ENCODE measurements at regions not wholly inside any gene's neighbourhood (a gene's known extent, or its start where the extent isn't known, plus 50 kb on each side); places are given as distances from the start of the nearest gene placed in this dataset.
A peak's percentile ranks its signal among the peaks of the same experiment; 100 is the strongest.

- Histone ChIP-seq H3K4ac (ENCODE audit: low read depth in 1 of 2, low read length in 2 of 2) (no peak overlapping the region), H4K91ac (ENCODE audit: low read length) (no peak overlapping the region), H3K36me3 (ENCODE audit: control insufficient read depth in 1 of 2, insufficient read depth in 2 of 2, low read depth in 1 of 2, low read length in 2 of 2) (peaks cover 0 to 5% of the 10 kb centered on the region in 2 experiments), H3K27me3 (ENCODE audit: control insufficient read depth in 1 of 2, insufficient read depth in 1 of 2, low read length in 2 of 2) (no peaks in the 10 kb centered on the region), H3K14ac (ENCODE audit: low read length in 2 of 2) (no peak overlapping the region), H3K79me1 (replicated peaks; ENCODE audit: low read length, poor library complexity, severe bottlenecking) (no peaks in the 10 kb centered on the region), H2BK15ac (ENCODE audit: low read depth, poor library complexity, severe bottlenecking) (no peak overlapping the region), H3K9ac (ENCODE audit: low read length) (no peak overlapping the region), H3K4me2 (ENCODE audit: low read length, poor library complexity, severe bottlenecking) (no peak overlapping the region), H2AFZ (ENCODE audit: low read depth, low read length) (no peak overlapping the region), H3K27ac (ENCODE audit: low read length, poor library complexity, severe bottlenecking) (no peak overlapping the region), H2BK5ac (ENCODE audit: low read depth, low read length, poor library complexity, severe bottlenecking) (no peak overlapping the region), H2BK120ac (ENCODE audit: low read depth, low read length) (no peak overlapping the region), H2BK12ac (ENCODE audit: low read length in 2 of 2) (no peak overlapping the region), H3K4me1 (ENCODE audit: control insufficient read depth, insufficient read depth, low read depth, low read length) (peaks cover 14% of the 10 kb centered on the region), H3K9me3 (ENCODE audit: control insufficient read depth, low read length) (no peaks in the 10 kb centered on the region), H4K8ac (ENCODE audit: low read length) (no peak overlapping the region), H3K4me3 (ENCODE audit: insufficient read depth in 1 of 2, low read depth in 1 of 2, low read length in 2 of 2) (no peak overlapping the region), H2AK5ac (ENCODE audit: low read length, severe bottlenecking) (no peak overlapping the region), H3K18ac (ENCODE audit: low read depth in 1 of 2, low read length in 2 of 2) (no peak overlapping the region), H3K23ac (ENCODE audit: low read length in 2 of 2) (no peak overlapping the region)
- DNase-seq: no peak
- 77% methylated on average over 10 of the region's 12 CpGs for WGBS
Measured at GRCh38 chr17:68182940-68183551, 64.8 kb upstream of the AMZ2 start.

- Histone ChIP-seq H2BK12ac (ENCODE audit: low read length in 2 of 2) (no peak overlapping the region), H2BK120ac (ENCODE audit: low read depth, low read length) (no peak overlapping the region), H2AK5ac (ENCODE audit: low read length, severe bottlenecking) (no peak overlapping the region), H3K79me1 (replicated peaks; ENCODE audit: low read length, poor library complexity, severe bottlenecking) (no peaks in the 10 kb centered on the region), H3K27me3 (ENCODE audit: control insufficient read depth in 1 of 2, insufficient read depth in 1 of 2, low read length in 2 of 2) (no peaks in the 10 kb centered on the region), H3K4me1 (ENCODE audit: control insufficient read depth, insufficient read depth, low read depth, low read length) (peaks cover 14% of the 10 kb centered on the region), H2AFZ (ENCODE audit: low read depth, low read length) (no peak overlapping the region), H3K18ac (ENCODE audit: low read depth in 1 of 2, low read length in 2 of 2) (no peak overlapping the region), H3K4me3 (ENCODE audit: insufficient read depth in 1 of 2, low read depth in 1 of 2, low read length in 2 of 2) (no peak overlapping the region), H3K23ac (ENCODE audit: low read length in 2 of 2) (no peak overlapping the region), H4K8ac (ENCODE audit: low read length) (peak overlapping the region; percentile 33), H4K91ac (ENCODE audit: low read length) (peak overlapping the region; percentile 28), H3K9ac (ENCODE audit: low read length) (no peak overlapping the region), H3K14ac (ENCODE audit: low read length in 2 of 2) (peak overlapping the region in 1 of 2 experiments; percentile 55), H3K9me3 (ENCODE audit: control insufficient read depth, low read length) (no peaks in the 10 kb centered on the region), H3K36me3 (ENCODE audit: control insufficient read depth in 1 of 2, insufficient read depth in 2 of 2, low read depth in 1 of 2, low read length in 2 of 2) (peaks cover 0 to 5% of the 10 kb centered on the region in 2 experiments), H2BK15ac (ENCODE audit: low read depth, poor library complexity, severe bottlenecking) (no peak overlapping the region), H2BK5ac (ENCODE audit: low read depth, low read length, poor library complexity, severe bottlenecking) (no peak overlapping the region), H3K4ac (ENCODE audit: low read depth in 1 of 2, low read length in 2 of 2) (no peak overlapping the region), H3K27ac (ENCODE audit: low read length, poor library complexity, severe bottlenecking) (no peak overlapping the region), H3K4me2 (ENCODE audit: low read length, poor library complexity, severe bottlenecking) (no peak overlapping the region)
- DNase-seq: no peak
- 88% methylated on average over 10 of the region's 10 CpGs for WGBS
Measured at GRCh38 chr17:68184141-68184571, 63.7 kb upstream of the AMZ2 start.

GRCh38 chr17:68184816-68185436 lies 62.9 kb upstream of the AMZ2 start:
- Histone ChIP-seq H3K79me1 (replicated peaks; ENCODE audit: low read length, poor library complexity, severe bottlenecking) (no peaks in the 10 kb centered on the region), H3K27ac (ENCODE audit: low read length, poor library complexity, severe bottlenecking) (no peak overlapping the region), H4K91ac (ENCODE audit: low read length) (no peak overlapping the region), H3K4me2 (ENCODE audit: low read length, poor library complexity, severe bottlenecking) (no peak overlapping the region), H3K36me3 (ENCODE audit: control insufficient read depth in 1 of 2, insufficient read depth in 2 of 2, low read depth in 1 of 2, low read length in 2 of 2) (peaks cover 0 to 2% of the 10 kb centered on the region in 2 experiments), H2BK15ac (ENCODE audit: low read depth, poor library complexity, severe bottlenecking) (no peak overlapping the region), H3K9me3 (ENCODE audit: control insufficient read depth, low read length) (no peaks in the 10 kb centered on the region), H3K23ac (ENCODE audit: low read length in 2 of 2) (no peak overlapping the region), H3K27me3 (ENCODE audit: control insufficient read depth in 1 of 2, insufficient read depth in 1 of 2, low read length in 2 of 2) (no peaks in the 10 kb centered on the region), H2BK12ac (ENCODE audit: low read length in 2 of 2) (no peak overlapping the region), H3K14ac (ENCODE audit: low read length in 2 of 2) (no peak overlapping the region), H2BK5ac (ENCODE audit: low read depth, low read length, poor library complexity, severe bottlenecking) (no peak overlapping the region), H2BK120ac (ENCODE audit: low read depth, low read length) (no peak overlapping the region), H3K4ac (ENCODE audit: low read depth in 1 of 2, low read length in 2 of 2) (no peak overlapping the region), H3K4me3 (ENCODE audit: insufficient read depth in 1 of 2, low read depth in 1 of 2, low read length in 2 of 2) (no peak overlapping the region), H2AFZ (ENCODE audit: low read depth, low read length) (no peak overlapping the region), H2AK5ac (ENCODE audit: low read length, severe bottlenecking) (no peak overlapping the region), H3K4me1 (ENCODE audit: control insufficient read depth, insufficient read depth, low read depth, low read length) (peaks cover 13% of the 10 kb centered on the region), H3K9ac (ENCODE audit: low read length) (no peak overlapping the region), H4K8ac (ENCODE audit: low read length) (no peak overlapping the region), H3K18ac (ENCODE audit: low read depth in 1 of 2, low read length in 2 of 2) (no peak overlapping the region)
- no CpG with 5 or more reads among the region's 4 CpGs for WGBS
- no peak for DNase-seq

- Histone ChIP-seq H3K4me3 (ENCODE audit: insufficient read depth in 1 of 2, low read depth in 1 of 2, low read length in 2 of 2) (no peak overlapping the region), H2BK12ac (ENCODE audit: low read length in 2 of 2) (no peak overlapping the region), H3K27ac (ENCODE audit: low read length, poor library complexity, severe bottlenecking) (no peak overlapping the region), H4K91ac (ENCODE audit: low read length) (no peak overlapping the region), H2AK5ac (ENCODE audit: low read length, severe bottlenecking) (no peak overlapping the region), H2BK120ac (ENCODE audit: low read depth, low read length) (no peak overlapping the region), H3K27me3 (ENCODE audit: control insufficient read depth in 1 of 2, insufficient read depth in 1 of 2, low read length in 2 of 2) (no peaks in the 10 kb centered on the region), H3K23ac (ENCODE audit: low read length in 2 of 2) (no peak overlapping the region), H3K18ac (ENCODE audit: low read depth in 1 of 2, low read length in 2 of 2) (no peak overlapping the region), H2BK15ac (ENCODE audit: low read depth, poor library complexity, severe bottlenecking) (no peak overlapping the region), H3K9ac (ENCODE audit: low read length) (no peak overlapping the region), H3K4ac (ENCODE audit: low read depth in 1 of 2, low read length in 2 of 2) (no peak overlapping the region), H3K4me1 (ENCODE audit: control insufficient read depth, insufficient read depth, low read depth, low read length) (peaks cover 13% of the 10 kb centered on the region), H3K9me3 (ENCODE audit: control insufficient read depth, low read length) (no peaks in the 10 kb centered on the region), H3K4me2 (ENCODE audit: low read length, poor library complexity, severe bottlenecking) (no peak overlapping the region), H4K8ac (ENCODE audit: low read length) (no peak overlapping the region), H3K79me1 (replicated peaks; ENCODE audit: low read length, poor library complexity, severe bottlenecking) (no peaks in the 10 kb centered on the region), H2AFZ (ENCODE audit: low read depth, low read length) (no peak overlapping the region), H3K36me3 (ENCODE audit: control insufficient read depth in 1 of 2, insufficient read depth in 2 of 2, low read depth in 1 of 2, low read length in 2 of 2) (no peaks in the 10 kb centered on the region), H2BK5ac (ENCODE audit: low read depth, low read length, poor library complexity, severe bottlenecking) (no peak overlapping the region), H3K14ac (ENCODE audit: low read length in 2 of 2) (no peak overlapping the region)
- DNase-seq: no peak
- WGBS: 98% methylated on average over 2 of the region's 2 CpGs
Measured at GRCh38 chr17:68185820-68186219, 62.0 kb upstream of the AMZ2 start.

All from mesenchymal stem cell (in vitro differentiated cells and primary cell).